ENCODE measurements at regions not wholly inside any gene's neighbourhood (a gene's known extent, or its start where the extent isn't known, plus 50 kb on each side); places are given as distances from the start of the nearest gene placed in this dataset. TPM values are rescaled to one million over a fixed set of nuclear protein-coding genes. Genes with fewer than 3 reads are reported as not detected.

- H3K36me3 ChIP-seq (ENCODE audit: control insufficient read depth, insufficient read depth, low read length) = no peaks in the 10 kb centered on the region
- no peak for TF ChIP-seq PREB (CRISPR knock-in tag; IDR thresholded peaks at IDR 0.05)
- TF ChIP-seq CUX1 (CRISPR knock-in tag; IDR thresholded peaks at IDR 0.05) = no peak
- no peak for TF ChIP-seq ARID1B (IDR thresholded peaks at IDR 0.05)
- TF ChIP-seq ZNF395 (CRISPR knock-in tag; IDR thresholded peaks at IDR 0.05) = no peak
- TF ChIP-seq ZNF77 (CRISPR knock-in tag; IDR thresholded peaks at IDR 0.05) = no peak
- H2AFZ ChIP-seq (ENCODE audit: low read depth, low read length) = no peak overlapping the region
- H3K27me3 ChIP-seq (ENCODE audit: control insufficient read depth in 2 of 2, insufficient read depth in 2 of 2, low read length in 2 of 2) = peaks cover 5 to 9% of the 10 kb centered on the region in 2 experiments; a peak in 3 of 5 replicates
- CTCF ChIA-PET (ENCODE audit: low intra/inter-chr PET ratio) = no interaction called here
- H4K20me1 ChIP-seq (replicated peaks; ENCODE audit: control insufficient read depth, insufficient read depth, low read length) = no peaks in the 10 kb centered on the region
- intact Hi-C loops (cut with micrococcal nuclease) = no loop called here
- H3K4me3 ChIP-seq = no peak overlapping the region
- POLR2A ChIA-PET = no interaction called here
- FAIRE-seq = no peak
- BruUV-seq (replicated peaks) = no TSS peak
- WGBS (ENCODE audit: insufficient coverage, low coverage, missing lambda C conversion rate) = 0% methylated on average over 2 of the region's 2 CpGs
- no peak for ATAC-seq
- no peaks in the 10 kb centered on the region for H3K9me1 ChIP-seq (ENCODE audit: control insufficient read depth, insufficient read depth, low read length)
- H3K9me3 ChIP-seq (replicated peaks; ENCODE audit: control insufficient read depth, insufficient read depth, low read depth, low read length) = no peaks in the 10 kb centered on the region
- H3K4me2 ChIP-seq (ENCODE audit: insufficient read depth, low read length) = no peak overlapping the region
- H3K9ac ChIP-seq (ENCODE audit: insufficient read depth in 1 of 2, low read depth in 2 of 2, low read length in 2 of 2) = no peak overlapping the region
- no peaks in the 10 kb centered on the region for H3K79me2 ChIP-seq (ENCODE audit: control insufficient read depth, insufficient read depth, low read length)
- no peak overlapping the region for H3K27ac ChIP-seq (ENCODE audit: extremely low read depth, low read depth, low read length)
- no peak for DNase-seq (ENCODE audit: extremely low read depth in 1 of 4, low spot score in 3 of 4)
- in situ Hi-C loops (cut with MboI) = no loop called here
- no peaks in the 10 kb centered on the region for H3K4me1 ChIP-seq (replicated peaks in 1 of 2; ENCODE audit: control insufficient read depth in 2 of 2, insufficient read depth in 2 of 2, low read length in 2 of 2)
Observed at GRCh38 chr1:220322570-220322969, 50.3 kb upstream of the RAB3GAP2 start.

Small RNA genes lying in the stretch of these regions (small RNA-seq; reads per million reads assigned to genes)
- not detected for gene AC096644.2

Data from K562 (cell line).